Muscle layer of colon (tissue), 2 donors: ENCODE measurements at regions not wholly inside any gene's neighbourhood (a gene's known extent, or its start where the extent isn't known, plus 50 kb on each side); places are given as distances from the start of the nearest gene placed in this dataset.

Source experiments
- H3K27ac ChIP-seq: one replicate; pipeline ENCODE4 v1.7.0; 2013; ENCODE audit warnings: low read depth, mild to moderate bottlenecking, low read length, moderate library complexity
- H3K27me3 ChIP-seq, 2 donors: one replicate each; pipeline ENCODE4 v1.7.0; 2013; ENCODE audit warnings: low read length in 2 of 2, mild to moderate bottlenecking in 2 of 2; ENCODE audit not compliant: insufficient read depth in 2 of 2, control insufficient read depth in 1 of 2
- H3K36me3 ChIP-seq: one replicate; pipeline ENCODE4 v1.7.0; 2013; ENCODE audit warnings: mild to moderate bottlenecking, low read length; ENCODE audit not compliant: insufficient read depth
- H3K4me1 ChIP-seq: one replicate; pipeline ENCODE4 v1.7.0; 2013; ENCODE audit warnings: mild to moderate bottlenecking, low read length; ENCODE audit not compliant: insufficient read depth
- H3K4me3 ChIP-seq, 2 donors: one replicate each; pipeline ENCODE4 v1.7.0; 2013; ENCODE audit warnings: low read length in 2 of 2, low read depth in 1 of 2, mild to moderate bottlenecking in 1 of 2, moderate library complexity in 1 of 2
- H3K9ac ChIP-seq: one replicate; pipeline ENCODE4 v1.7.0; 2013; ENCODE audit warnings: low read length
- H3K9me3 ChIP-seq: one replicate; pipeline ENCODE4 v1.7.0; 2013; ENCODE audit warnings: mild to moderate bottlenecking, low read length
- donor health status: abdominal sarcoma.
- donor health status: Adenocarcinoma of cecum.

DNA sequence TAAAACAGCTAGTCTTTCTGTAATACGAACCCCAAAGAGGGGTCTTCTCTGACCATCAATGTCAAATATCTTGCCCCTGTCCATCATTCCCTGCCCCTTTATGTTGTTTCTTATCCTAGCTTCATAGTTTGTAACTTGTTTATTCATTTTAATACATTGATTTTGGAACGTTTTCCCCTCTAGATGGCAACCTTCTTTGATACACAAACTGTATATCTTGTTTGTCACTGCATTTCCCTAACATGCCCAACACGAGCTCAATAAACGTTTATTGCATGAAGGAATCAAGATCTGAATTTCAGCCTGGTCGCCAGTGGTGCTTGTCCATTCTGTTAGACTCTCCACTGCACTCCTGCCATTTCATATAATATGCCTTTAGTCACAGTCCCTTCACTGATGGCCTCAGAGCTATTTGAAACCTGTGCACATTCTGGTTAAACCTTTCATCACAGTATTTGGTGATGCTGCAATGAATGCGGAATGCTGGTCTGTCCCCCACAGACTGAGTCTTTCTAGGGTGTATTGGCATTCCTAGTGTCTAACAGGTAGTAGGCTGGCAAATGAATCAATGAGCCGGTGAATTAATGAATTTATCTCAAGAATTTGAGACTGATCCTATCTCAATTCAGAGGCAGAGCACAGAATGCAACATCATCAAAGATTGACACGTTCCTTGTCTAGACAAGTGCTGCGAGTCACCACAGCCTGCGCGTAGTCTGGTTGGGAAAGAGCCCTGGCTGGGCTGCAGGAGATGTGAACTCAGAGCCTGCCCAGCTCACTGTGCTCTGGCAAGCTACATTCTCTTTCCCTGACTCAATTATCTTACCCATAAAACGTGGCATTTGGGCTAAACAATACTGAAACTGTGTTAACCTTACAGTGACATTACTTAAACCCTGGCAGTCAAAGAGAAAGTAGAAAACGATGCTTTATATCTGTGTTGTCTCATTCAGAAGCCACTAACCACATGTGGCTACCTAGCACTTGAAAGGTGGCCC, 55.2 kb upstream of the FRMD4A start:
- no peak overlapping the region for H3K27ac ChIP-seq
- H3K4me1 ChIP-seq: no peaks in the 10 kb centered on the region
- H3K9ac ChIP-seq: no peak overlapping the region
- no peaks in the 10 kb centered on the region for H3K27me3 ChIP-seq
- H3K9me3 ChIP-seq: no peaks in the 10 kb centered on the region
- no peaks in the 10 kb centered on the region for H3K36me3 ChIP-seq
- no peak overlapping the region for H3K4me3 ChIP-seq

DNA sequence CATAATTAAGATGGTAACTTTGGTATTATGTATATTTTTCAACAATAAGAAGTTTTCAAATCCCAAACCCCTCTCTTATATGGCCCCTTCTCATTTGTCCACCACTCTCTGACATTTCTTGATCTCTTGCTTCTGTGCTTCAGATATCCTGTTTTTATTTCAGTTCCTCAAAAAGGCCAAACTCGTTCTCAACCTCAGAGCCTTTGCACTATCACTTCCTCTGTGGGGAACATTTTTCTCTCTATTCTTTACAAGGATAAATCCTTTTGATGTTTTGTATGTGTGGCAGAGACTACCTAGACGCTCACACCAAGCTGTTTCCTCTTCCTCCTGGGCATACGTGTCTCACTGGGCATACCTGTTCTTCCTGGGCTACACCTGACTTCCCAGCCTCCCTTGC, 54.2 kb upstream of the FRMD4A start:
- no peaks in the 10 kb centered on the region for H3K27me3 ChIP-seq
- no peak overlapping the region for H3K9ac ChIP-seq
- H3K9me3 ChIP-seq: no peaks in the 10 kb centered on the region
- H3K27ac ChIP-seq: no peak overlapping the region
- H3K4me3 ChIP-seq: no peak overlapping the region
- H3K4me1 ChIP-seq: no peaks in the 10 kb centered on the region
- no peaks in the 10 kb centered on the region for H3K36me3 ChIP-seq

DNA sequence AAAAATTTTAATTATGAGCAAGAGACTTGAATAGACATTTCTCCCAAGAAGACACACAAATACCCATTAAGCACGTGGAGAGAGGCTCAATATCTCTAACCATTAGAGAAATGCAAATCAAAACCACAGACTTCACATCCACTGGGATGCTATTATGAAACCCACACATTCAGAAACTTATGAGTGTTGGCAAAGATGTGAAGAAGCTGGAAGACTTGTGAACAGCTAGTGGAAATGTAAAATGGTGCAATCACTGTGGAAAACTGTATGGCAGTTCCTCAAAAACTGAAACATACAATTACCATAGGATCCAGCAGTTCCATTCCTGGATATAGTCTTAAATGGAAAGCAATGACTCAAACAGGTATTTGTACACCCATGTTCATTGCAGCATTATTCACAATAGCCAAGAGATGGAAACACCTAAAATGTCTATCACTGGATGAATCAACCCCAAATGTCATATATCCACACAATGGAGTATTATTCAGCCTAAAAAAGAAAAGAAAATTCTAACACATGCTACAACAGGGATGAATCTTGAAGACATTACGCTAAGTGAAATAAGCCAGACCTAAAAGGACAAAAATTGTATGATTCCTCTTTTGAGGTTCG, 53.5 kb upstream of the FRMD4A start:
- Histone ChIP-seq H3K27ac (no peak overlapping the region), H3K4me1 (no peaks in the 10 kb centered on the region), H3K27me3 (no peaks in the 10 kb centered on the region), H3K9ac (no peak overlapping the region), H3K9me3 (no peaks in the 10 kb centered on the region), H3K36me3 (no peaks in the 10 kb centered on the region), H3K4me3 (no peak overlapping the region)

DNA sequence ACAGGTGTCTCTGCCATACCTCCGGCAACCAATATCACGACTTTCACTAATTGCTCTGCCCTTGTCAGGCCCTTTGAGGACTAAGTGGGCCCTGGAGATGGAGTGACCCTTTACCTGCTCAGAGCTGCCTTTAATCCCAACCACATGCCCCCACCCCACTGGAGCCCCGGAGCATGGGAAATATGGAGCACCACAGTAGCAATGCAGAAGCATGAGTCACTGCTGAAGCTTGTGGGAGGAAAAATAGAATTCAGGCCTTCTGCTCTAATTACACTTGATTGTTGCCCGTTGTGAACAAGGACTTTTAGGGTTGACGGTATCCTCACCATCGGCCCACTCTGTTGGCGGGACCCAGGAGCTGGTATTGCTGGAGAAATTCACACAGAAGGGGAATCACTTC, 52.5 kb upstream of the FRMD4A start:
- H3K36me3 ChIP-seq: no peaks in the 10 kb centered on the region
- no peak overlapping the region for H3K4me3 ChIP-seq
- H3K9ac ChIP-seq: no peak overlapping the region
- H3K4me1 ChIP-seq: no peaks in the 10 kb centered on the region
- H3K27me3 ChIP-seq: no peaks in the 10 kb centered on the region
- no peak overlapping the region for H3K27ac ChIP-seq
- no peaks in the 10 kb centered on the region for H3K9me3 ChIP-seq

DNA sequence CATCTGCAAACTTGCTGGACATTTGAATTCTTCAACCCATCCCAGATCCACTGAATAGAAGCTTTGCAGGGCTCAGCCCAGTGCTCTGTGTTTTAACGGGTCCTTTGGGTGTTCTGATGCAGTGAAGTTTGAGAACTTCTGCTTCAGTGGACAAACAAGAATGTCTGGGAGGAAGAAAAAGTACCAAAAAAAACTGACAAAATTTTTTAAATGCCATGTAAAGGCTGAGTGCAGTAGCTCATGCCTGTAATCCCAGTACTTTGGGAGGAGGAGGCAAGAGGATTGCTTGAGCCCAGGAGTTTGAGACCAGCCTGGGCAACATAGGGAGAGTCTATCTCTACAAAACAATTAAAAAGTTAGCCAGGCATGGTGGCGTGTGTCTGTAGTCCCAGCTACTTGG, 51.8 kb upstream of the FRMD4A start:
- Histone ChIP-seq H3K36me3 (no peaks in the 10 kb centered on the region), H3K4me3 (no peak overlapping the region), H3K9me3 (no peaks in the 10 kb centered on the region), H3K27me3 (no peaks in the 10 kb centered on the region), H3K4me1 (no peaks in the 10 kb centered on the region), H3K27ac (no peak overlapping the region), H3K9ac (no peak overlapping the region)

DNA sequence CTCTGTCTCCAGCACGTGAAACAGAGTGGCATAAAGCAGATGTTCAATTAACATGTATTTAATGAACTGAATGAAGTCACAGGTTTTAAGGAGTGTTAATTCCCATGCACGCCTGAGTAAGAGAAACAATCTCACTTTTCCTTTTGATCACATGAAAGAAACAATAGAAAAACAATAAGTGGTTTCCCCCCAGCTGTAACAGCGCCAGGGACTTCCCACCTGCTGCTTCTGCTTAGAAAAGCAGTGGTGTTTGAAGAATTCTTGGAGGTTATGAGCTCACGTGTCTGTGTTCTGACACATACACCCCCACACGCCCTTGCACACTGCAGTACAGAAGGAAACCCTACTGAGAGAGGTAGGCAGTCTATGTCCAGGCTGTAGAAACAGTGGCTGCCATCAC, 51.3 kb upstream of the FRMD4A start:
- no peaks in the 10 kb centered on the region for H3K36me3 ChIP-seq
- no peak overlapping the region for H3K9ac ChIP-seq
- no peak overlapping the region for H3K4me3 ChIP-seq
- no peaks in the 10 kb centered on the region for H3K27me3 ChIP-seq
- H3K27ac ChIP-seq: no peak overlapping the region
- no peaks in the 10 kb centered on the region for H3K4me1 ChIP-seq
- no peaks in the 10 kb centered on the region for H3K9me3 ChIP-seq

DNA sequence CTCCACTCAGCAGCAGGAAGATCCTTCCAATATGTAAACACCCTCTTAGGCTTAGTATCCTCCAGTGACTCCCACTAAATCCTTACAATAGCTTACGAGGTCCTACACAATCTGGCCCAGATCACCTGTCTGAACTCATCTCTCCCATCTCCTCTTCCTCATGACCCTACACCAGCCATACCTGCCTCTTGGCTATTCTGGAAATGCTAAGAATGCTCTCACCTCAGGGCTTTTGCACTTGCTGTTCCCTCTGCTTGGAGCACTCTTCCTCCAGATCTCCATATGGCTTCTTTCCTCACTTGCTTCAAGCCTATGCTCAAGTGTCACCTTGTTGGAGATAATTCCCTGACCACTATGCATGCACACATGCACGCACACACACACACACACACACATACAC, 50.8 kb upstream of the FRMD4A start:
- no peaks in the 10 kb centered on the region for H3K27me3 ChIP-seq

DNA sequence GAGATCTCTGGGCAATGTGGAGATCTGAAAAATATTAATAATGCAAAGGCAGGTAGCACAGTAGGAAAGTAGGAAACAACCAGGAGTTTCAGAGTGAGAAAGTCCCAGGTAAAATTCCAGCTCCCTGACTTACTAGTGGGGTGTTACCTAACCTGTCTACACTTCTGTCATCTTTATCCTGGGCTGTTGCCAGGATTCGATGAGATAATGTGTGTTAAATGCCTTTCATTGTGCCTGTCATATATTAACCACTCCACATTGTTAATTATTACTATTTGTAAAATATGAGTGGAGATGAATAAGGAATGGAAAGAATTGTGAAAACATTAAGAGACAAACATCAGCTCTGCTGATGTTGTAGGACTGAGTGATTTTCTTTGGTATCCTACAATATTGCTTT, 50.0 kb upstream of the FRMD4A start:
- no peaks in the 10 kb centered on the region for H3K9me3 ChIP-seq
- no peak overlapping the region for H3K27ac ChIP-seq
- H3K36me3 ChIP-seq: no peaks in the 10 kb centered on the region
- no peaks in the 10 kb centered on the region for H3K4me1 ChIP-seq
- no peaks in the 10 kb centered on the region for H3K27me3 ChIP-seq
- H3K9ac ChIP-seq: no peak overlapping the region
- H3K4me3 ChIP-seq: no peak overlapping the region

More for the DNA sequence above, 50.8 kb upstream of the FRMD4A start:
- Histone ChIP-seq H3K9ac (no peak overlapping the region), H3K4me3 (no peak overlapping the region), H3K36me3 (no peaks in the 10 kb centered on the region), H3K9me3 (no peaks in the 10 kb centered on the region), H3K27ac (no peak overlapping the region), H3K4me1 (no peaks in the 10 kb centered on the region)
